ENCODE measurements at regions not wholly inside any gene's neighbourhood (a gene's known extent, or its start where the extent isn't known, plus 50 kb on each side); places are given as distances from the start of the nearest gene placed in this dataset.
"Not testable (repeated sequence)": the region's sequence is repeated elsewhere in the genome, so short reads cannot be mapped to it uniquely, and the experiment has no call there.

DNA sequence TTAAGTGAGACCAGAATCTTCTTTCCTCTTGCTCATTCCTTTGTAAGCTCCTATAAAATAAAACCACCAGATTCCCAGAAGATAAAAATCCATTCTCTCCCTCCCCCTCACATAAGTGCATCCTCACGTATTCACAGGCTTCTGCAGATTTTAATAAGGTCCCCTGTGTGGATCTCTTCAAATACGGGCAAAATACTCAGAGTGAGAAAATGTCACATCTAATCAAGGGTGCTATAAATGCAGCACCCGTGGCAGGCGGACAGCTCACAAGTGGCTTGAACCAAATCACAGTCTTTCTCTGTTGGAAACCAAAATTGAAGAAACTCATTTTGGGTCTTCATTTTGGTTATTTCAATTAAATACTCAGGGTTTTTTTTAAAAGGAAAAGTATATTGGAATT is 212.9 kb upstream of the CMC1 start:
- no peak for DNase-seq (ENCODE audit: low read depth in 1 of 2, low spot score in 1 of 2)

DNA sequence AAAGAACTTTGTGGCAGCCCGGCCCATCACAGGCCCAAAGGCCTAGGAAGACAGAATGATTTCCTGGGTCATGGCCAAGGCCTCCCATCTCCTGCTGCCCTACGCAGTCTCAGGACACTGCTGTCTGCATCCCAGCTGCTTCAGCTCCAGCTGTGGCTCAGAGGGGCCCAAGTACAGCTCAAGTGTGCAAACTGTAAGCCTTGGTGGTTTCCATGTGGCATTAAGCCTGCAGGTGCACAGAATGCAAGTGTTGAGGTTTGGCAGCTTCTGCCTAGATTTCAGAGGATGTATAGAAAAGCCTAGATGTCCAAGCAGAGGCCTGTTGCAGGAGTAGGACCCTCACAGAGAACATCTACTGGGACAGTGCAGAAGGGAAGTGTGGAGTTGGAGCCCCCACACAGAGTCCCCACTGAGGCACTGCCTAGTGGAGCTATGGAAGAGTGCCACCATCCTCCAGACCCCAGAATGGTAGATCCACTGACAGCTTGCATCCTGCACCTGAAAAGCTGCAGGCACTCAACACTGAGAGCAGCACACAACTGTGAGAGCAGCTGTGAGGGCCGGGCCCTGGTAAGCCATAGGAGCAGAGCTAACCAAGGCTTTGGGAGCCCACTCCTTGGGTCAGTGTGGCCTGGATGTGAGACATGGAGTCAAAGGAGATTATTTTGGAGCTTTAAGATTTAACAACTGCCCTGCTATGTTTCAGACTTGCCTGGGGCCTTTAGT is 208.2 kb upstream of the CMC1 start:
- DNase-seq (ENCODE audit: low read depth in 1 of 2, low spot score in 1 of 2) = no peak

DNA sequence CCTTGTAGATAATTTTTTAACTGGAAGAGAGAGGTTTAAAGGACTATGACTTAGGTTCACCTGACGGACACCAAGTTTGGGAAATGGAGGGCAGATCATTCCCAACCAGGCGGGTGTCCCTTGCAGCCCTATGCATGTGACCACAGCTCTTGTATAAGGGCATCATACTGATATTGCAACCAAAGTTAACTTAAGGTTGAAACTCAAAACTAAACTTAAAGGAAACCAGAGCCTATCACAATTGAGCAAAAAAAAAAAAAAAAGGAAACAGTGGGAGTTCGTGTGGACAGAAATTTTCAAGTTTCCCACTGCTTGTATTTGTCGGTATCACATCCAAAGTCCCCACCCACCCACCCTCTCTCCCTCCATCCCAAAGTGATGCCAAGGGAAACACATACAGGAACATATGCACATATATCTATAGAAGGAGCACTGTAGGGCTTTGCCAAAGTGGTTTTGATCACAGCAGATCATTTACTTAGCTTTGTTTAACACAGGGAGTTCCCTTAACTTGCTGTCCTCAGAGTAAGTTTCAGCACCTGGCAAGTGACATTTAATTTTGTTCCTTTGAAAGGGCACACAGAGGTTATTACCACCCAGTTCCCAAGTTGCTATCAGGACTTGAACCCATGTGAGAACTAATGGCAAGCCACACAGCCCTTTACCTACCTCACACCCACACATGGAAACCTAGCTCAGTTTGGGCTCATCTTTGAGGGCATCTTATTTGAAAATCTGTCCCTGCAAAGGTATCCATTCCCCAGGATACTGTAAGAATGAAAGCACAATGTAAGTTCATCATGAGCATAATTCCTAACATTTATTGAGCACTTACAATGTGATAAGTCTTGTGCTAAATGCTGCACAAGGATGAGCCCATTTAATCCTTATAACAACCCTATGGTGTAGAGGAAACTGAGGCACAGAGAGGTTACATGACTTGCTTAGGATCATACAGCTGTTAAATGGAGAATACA is 204.5 kb upstream of the CMC1 start:
- no peak for DNase-seq (ENCODE audit: low read depth in 1 of 2, low spot score in 1 of 2)

GRCh38 chr3:28039234-28039633 is 202.2 kb upstream of the CMC1 start:
- no peak for DNase-seq (ENCODE audit: low read depth in 1 of 2, low spot score in 1 of 2)

DNA sequence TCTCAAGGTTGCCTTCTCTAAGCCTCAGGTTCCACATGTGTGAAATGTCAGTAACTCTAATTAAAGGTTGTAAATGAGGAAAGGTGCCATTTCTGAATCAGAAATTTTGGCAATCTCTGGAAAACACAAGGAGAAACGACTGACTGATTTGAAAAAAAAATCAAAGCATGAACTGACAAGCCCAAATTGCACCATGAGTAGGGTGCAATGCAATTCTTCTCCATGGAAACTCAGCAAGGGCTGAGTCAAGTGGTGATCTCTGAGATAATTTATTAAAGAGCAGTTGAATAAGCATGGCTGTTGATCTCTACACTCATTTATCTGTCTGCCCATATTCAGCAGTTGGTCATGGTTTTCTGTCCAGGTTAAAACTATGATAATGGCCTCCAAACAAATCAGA is 201.6 kb upstream of the CMC1 start:
- DNase-seq (ENCODE audit: low read depth in 1 of 2, low spot score in 1 of 2) = no peak

DNA sequence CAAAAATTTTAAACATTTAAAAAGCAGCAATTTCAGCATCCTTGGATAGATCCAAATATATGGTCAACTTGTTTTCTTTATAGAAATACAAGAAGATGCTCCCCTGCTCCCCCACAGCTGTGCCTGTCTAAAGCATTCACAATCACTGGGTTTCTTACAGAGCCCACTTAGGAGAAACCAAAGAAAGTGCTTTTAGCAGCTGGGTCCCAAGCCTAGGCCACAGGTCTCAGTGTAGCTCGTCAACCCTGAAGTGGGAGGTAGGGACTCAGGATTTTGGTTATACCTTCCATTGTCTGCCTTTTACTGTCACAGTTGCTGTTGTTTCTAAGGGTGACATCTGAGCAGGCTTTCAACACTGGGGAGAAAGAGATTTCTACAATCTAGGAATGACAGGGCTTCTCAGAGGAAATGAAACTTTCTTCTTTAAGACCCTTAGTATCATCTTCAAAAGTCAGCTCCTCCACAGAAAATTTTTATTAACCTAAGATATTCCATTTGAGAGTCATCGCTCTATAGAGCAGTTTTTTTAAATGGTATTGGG is 199.3 kb upstream of the CMC1 start:
- DNase-seq (ENCODE audit: low read depth in 1 of 2, low spot score in 1 of 2) = no peak

DNA sequence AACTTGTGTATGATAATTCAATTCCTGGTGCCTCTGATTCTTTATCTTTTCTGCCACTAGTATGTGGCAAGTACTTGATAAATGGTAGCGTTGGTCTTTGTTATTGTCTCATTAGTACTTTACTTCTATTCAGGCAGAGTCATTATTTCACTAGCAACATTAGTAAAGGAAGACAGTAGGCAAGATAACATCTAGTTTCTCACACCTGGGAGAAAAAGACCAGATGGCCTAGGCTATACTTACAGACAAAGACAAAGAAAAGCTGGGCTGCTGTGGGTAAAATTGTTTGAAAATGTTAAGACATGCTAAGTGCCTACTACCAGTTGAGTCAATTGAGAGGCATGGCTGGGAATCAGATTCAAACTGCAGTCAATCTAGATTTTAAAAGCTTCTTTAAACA is 198.7 kb upstream of the CMC1 start:
- no peak for DNase-seq (ENCODE audit: low read depth in 1 of 2, low spot score in 1 of 2)

DNA sequence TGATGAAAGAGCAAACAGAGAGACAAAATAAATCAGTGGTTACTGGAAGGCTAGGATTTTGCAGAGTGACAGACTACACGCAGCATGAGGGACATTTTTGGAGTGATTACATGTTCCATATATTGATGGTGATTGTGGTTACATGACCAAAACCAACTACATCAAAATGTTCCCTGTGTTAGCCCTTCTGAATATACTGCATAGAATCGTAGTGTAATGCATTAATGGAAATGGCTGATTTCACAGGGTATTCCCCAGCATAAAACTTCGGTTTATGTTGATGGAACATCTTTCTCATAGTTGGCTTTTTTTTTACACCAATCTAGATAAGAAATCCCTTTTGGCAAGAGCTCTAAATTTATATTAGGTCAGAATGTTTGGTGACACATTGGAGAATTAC is 191.3 kb upstream of the CMC1 start:
- no peak for DNase-seq (ENCODE audit: low read depth in 1 of 2, low spot score in 1 of 2)

DNA sequence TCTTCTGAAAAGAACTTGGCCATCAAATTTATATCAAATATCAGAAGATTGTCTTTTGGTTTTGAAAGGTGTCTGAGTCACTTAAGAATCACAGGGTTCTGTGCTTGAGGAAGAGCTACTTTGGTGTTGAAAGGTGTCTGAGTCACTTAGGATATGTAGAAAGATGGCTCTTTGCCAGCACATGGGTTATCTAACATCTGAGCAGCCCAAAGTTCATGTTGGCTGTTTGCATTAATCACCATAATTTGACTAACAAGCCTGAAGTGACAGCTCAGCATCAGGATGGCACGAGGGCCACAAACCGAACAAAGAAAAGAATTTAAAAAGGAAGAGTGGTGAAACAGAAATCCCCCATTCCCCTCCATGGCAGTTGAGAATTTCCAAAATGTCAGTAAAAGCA is 190.5 kb upstream of the CMC1 start:
- DNase-seq (ENCODE audit: low read depth in 1 of 2, low spot score in 1 of 2) = peak in 1 of 2 donors; percentile 60

- DNase-seq (ENCODE audit: low read depth in 1 of 2, low spot score in 1 of 2) = peak in 1 of 2 donors; percentile 16
Observed at GRCh38 chr3:28053759-28054158, 187.7 kb upstream of the CMC1 start.

GRCh38 chr3:28056806-28057205 is 184.6 kb upstream of the CMC1 start:
- DNase-seq (ENCODE audit: low read depth in 1 of 2, low spot score in 1 of 2) = no peak

GRCh38 chr3:28057539-28057938 is 183.9 kb upstream of the CMC1 start:
- DNase-seq (ENCODE audit: low read depth in 1 of 2, low spot score in 1 of 2) = no peak

- not testable (repeated sequence) for DNase-seq (ENCODE audit: low read depth in 1 of 2, low spot score in 1 of 2)
Observed at GRCh38 chr3:28059199-28059598, 182.2 kb upstream of the CMC1 start.

DNA sequence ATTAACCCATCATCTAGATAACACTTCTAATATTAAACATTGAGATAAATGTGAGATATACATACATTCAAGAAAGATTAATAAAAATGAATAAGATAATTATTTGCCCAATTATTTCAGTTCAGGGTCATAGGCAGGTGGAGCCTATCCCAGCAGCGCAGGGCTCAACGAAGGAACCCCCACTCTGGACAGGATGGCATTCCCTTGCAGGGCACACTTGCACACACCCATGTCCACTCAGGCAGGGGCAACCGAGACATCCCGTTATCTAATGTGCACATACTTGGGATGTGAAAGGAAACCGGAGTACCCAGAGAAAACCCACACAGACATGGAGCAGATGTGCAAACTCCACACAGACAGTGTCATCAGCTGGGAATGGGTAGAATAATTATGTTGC is 175.4 kb upstream of the CMC1 start:
- DNase-seq (ENCODE audit: low read depth in 1 of 2, low spot score in 1 of 2) = no peak

DNA sequence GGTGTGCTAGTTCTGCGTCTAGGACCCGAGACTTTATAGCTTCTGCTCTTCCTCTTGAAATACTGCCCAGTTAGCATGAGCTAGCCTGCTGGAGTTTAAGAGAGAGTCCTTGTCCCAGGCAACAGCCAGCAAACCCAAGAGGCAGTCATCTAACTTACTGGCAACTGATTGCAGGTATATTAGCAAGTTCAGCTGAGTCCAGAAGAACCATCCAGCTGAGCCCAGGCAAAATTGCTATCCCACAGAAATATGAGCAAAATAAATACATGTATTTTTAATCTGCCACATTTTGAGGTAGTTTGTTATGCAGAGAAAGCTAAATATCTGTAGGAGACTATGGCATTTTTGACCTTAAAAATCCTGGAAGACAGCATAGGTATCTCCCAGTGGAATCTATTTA is 174.4 kb upstream of the CMC1 start:
- DNase-seq (ENCODE audit: low read depth in 1 of 2, low spot score in 1 of 2) = no peak

GRCh38 chr3:28068342-28068741 is 173.1 kb upstream of the CMC1 start:
- DNase-seq (ENCODE audit: low read depth in 1 of 2, low spot score in 1 of 2) = no peak

DNA sequence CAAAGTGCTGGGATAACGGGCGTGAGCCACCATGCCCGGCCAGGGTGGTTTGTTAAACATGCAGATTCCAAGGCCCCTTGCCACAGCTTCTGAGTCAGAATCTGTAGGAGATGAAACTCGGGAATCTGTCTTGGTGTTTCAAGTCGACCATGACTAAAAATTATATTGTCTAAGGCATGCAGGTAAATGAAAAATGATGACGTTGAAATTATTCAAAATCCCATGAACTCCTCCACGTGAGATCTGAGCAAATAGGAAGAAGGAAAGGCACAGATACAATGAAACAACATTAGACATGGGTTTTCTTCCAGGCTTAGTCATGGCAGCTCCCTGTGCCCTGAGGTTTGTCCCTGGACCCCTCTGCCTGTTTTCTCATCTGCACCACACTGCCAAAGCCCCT is 172.0 kb upstream of the CMC1 start:
- no peak for DNase-seq (ENCODE audit: low read depth in 1 of 2, low spot score in 1 of 2)

DNA sequence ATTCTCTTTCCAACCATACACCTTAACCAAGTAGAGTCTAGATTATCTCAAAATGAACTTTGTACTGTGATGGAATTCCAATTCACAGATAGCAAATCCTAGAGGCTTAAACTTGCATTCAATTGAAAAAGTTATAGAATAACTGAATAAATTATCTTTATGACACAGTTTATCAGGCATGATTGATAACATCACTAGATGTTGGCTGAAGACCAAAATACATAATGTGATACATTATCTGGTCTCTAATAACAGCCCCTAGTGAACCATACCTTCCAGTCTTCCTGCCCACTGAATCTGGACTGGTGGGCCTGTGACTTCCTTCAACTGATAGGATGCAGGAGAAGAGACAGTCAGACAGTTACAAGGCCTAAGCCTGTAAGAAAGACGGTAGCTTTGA is 165.2 kb upstream of the CMC1 start:
- no peak for DNase-seq (ENCODE audit: low read depth in 1 of 2, low spot score in 1 of 2)

DNA sequence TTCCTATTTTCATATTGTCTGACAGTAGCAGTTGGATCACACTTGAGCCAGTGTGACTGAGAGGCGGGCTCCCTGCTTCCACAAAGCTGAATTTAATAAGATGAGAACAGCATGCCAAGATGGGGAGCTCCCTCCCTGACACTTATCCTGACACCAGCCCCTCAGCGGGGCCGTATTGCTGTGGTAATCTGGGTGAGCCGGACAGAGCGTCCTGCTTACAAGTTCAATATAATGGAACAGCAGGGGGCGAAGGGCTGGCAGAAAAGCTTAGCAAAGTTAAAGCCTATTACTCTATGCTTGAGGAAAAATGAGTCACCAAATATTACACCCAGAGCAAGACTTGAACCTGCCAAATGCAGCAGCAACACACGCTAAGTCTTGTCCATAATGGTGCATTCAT is 163.8 kb upstream of the CMC1 start:
- DNase-seq (ENCODE audit: low read depth in 1 of 2, low spot score in 1 of 2) = no peak

DNA sequence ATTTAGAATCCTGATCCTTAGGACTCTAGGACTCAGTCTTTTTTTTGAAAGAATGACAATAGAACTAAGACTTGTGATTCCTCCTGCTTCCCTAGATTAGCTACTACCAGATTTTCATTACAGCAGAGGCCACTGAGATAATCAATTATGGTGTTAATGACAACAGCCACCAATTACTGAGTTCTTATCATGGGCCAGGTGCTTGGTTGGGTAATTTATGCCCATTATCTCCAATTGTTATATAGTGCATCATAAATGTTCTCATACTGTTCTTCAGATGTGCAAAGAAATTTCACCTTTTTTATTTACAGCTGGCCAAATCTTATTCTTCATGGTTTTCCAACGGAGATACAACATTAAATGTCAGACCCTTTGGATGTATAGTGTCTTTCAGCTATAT is 162.9 kb upstream of the CMC1 start:
- no peak for DNase-seq (ENCODE audit: low read depth in 1 of 2, low spot score in 1 of 2)

DNA sequence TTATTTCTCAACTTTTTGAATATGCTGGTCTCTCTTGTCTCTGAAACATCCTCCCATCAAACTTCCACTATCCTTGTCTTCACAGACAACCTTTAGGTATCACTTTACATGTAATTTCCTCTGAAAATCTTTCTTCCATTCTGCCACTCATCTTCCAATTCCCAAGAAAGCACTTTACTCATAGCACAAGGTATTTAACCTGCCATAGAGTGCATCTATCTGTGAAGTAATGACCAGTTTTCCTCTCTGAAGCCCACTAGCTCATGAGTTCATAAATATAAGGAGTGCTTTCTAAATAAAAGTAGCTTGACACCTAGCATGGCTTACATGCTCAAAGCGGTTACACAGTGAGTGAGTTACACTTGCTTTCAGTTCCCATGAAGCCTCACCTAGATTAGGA is 160.7 kb upstream of the CMC1 start:
- DNase-seq (ENCODE audit: low read depth in 1 of 2, low spot score in 1 of 2) = no peak

GRCh38 chr3:28081533-28081947 is 159.9 kb upstream of the CMC1 start:
- DNase-seq (ENCODE audit: low read depth in 1 of 2, low spot score in 1 of 2) = no peak
